Smooth muscle cell (in vitro differentiated cells): ENCODE measurements at regions not wholly inside any gene's neighbourhood (a gene's known extent, or its start where the extent isn't known, plus 50 kb on each side); places are given as distances from the start of the nearest gene placed in this dataset.

Source experiments
- DNase-seq: peaks from one replicate; lab custom pipeline; 2025; ENCODE audit not compliant: unreplicated experiment; lab: John Stamatoyannopoulos, UW
- H2AFZ ChIP-seq: fragments of 200-600 bp; sonication (generic); 2 replicates; pipeline ENCODE4 v1.6.0; 2016; ENCODE audit warnings: antibody characterized with exemption, low read depth, mild to moderate bottlenecking
- H3F3A ChIP-seq: fragments of 200-600 bp; sonication (generic); 2 replicates; pipeline ENCODE4 v1.6.0; 2017; ENCODE audit warnings: antibody characterized with exemption, low read depth
- H3K27ac ChIP-seq: fragments of 200-600 bp; sonication (generic); 2 replicates; pipeline ENCODE4 v1.5.1; 2016; ENCODE audit warnings: low read depth, mild to moderate bottlenecking
- H3K27me3 ChIP-seq: fragments of 200-600 bp; sonication (generic); 2 replicates; pipeline ENCODE4 v1.6.1; 2016; ENCODE audit warnings: low read depth, mild to moderate bottlenecking
- H3K36me3 ChIP-seq: fragments of 200-600 bp; sonication (generic); 2 replicates; pipeline ENCODE4 v1.5.1; 2016; ENCODE audit warnings: low read depth
- H3K4me1 ChIP-seq: fragments of 200-600 bp; sonication (generic); 2 replicates; pipeline ENCODE4 v1.5.1; 2016; ENCODE audit warnings: low read depth
- H3K4me2 ChIP-seq: fragments of 200-600 bp; sonication (generic); 2 replicates; pipeline ENCODE4 v1.6.0; 2016; ENCODE audit warnings: mild to moderate bottlenecking
- H3K4me3 ChIP-seq: fragments of 200-600 bp; sonication (generic); 2 replicates; pipeline ENCODE4 v1.5.1; 2016; ENCODE audit warnings: mild to moderate bottlenecking
- H3K79me2 ChIP-seq: fragments of 200-600 bp; sonication (generic); 2 replicates; pipeline ENCODE4 v1.6.0; 2016; ENCODE audit warnings: low read depth, mild to moderate bottlenecking
- H3K9ac ChIP-seq: fragments of 200-600 bp; sonication (generic); 2 replicates; pipeline ENCODE4 v1.6.0; 2016; ENCODE audit warnings: low read depth
- H3K9me3 ChIP-seq: fragments of 200-600 bp; sonication (generic); replicated peaks from 2 replicates; pipeline ENCODE4 v1.5.1; 2016; ENCODE audit warnings: low read depth
- H4K20me1 ChIP-seq: fragments of 200-600 bp; sonication (generic); 2 replicates; pipeline ENCODE4 v1.6.0; 2016; ENCODE audit warnings: low read depth
- CTCF ChIP-seq: fragments of 200-600 bp; sonication (generic); IDR thresholded peaks from 2 replicates; pipeline ENCODE4 v1.5.1; 2017; ENCODE audit warnings: borderline replicate concordance, mild to moderate bottlenecking, antibody characterized with exemption; ENCODE audit not compliant: insufficient read depth, poor library complexity, severe bottlenecking
- WGBS: methylation state at CpG from one replicate; pipeline ENCODE4 v1.1.7; 2016; ENCODE audit warnings: low lambda C conversion rate; 5-methylcytosine and 5-hydroxymethylcytosine counted together

- Histone ChIP-seq H3K9me3 (no peaks in the 10 kb centered on the region), H3K4me2 (no peak overlapping the region), H3K4me3 (no peak overlapping the region), H3K79me2 (no peaks in the 10 kb centered on the region), H3K4me1 (no peaks in the 10 kb centered on the region), H3F3A (peaks cover 5% of the 10 kb centered on the region), H3K27ac (no peak overlapping the region), H3K36me3 (no peaks in the 10 kb centered on the region), H3K9ac (no peak overlapping the region), H3K27me3 (no peaks in the 10 kb centered on the region), H2AFZ (no peak overlapping the region), H4K20me1 (no peaks in the 10 kb centered on the region)
- TF ChIP-seq CTCF: no peak
- DNase-seq: no peak
- 64% methylated on average over 1 of the region's 1 CpG for WGBS
Measured at GRCh38 chr1:55997536-55997935, 581.8 kb downstream of the PLPP3 start.

- Histone ChIP-seq H3K36me3 (no peaks in the 10 kb centered on the region), H3K4me2 (peak overlapping the region; percentile 12), H3K9ac (no peak overlapping the region), H3K79me2 (no peaks in the 10 kb centered on the region), H3K4me3 (no peak overlapping the region), H3K27ac (no peak overlapping the region), H3K27me3 (no peaks in the 10 kb centered on the region), H4K20me1 (no peaks in the 10 kb centered on the region), H3F3A (peaks cover 13% of the 10 kb centered on the region), H3K9me3 (no peaks in the 10 kb centered on the region), H2AFZ (peak overlapping the region; percentile 16), H3K4me1 (peaks cover 3% of the 10 kb centered on the region)
- WGBS: 36% methylated on average over 8 of the region's 8 CpGs
- no peak for DNase-seq
- TF ChIP-seq CTCF: no peak
Measured at GRCh38 chr1:55993646-55994318, 585.6 kb downstream of the PLPP3 start.

- H3K36me3 ChIP-seq: no peaks in the 10 kb centered on the region
Measured at GRCh38 chr1:55990007-55990406, 589.4 kb downstream of the PLPP3 start.

More at GRCh38 chr1:55990007-55990406, 589.4 kb downstream of the PLPP3 start:
- no peaks in the 10 kb centered on the region for H3K9me3 ChIP-seq
- H3K4me3 ChIP-seq: no peak overlapping the region
- DNase-seq: no peak
- H3K4me1 ChIP-seq: peaks cover 27% of the 10 kb centered on the region
- no peak for TF ChIP-seq CTCF
- H4K20me1 ChIP-seq: no peaks in the 10 kb centered on the region
- H3K27ac ChIP-seq: no peak overlapping the region
- no peaks in the 10 kb centered on the region for H3K27me3 ChIP-seq
- WGBS: 24% methylated on average over 3 of the region's 3 CpGs
- peak overlapping the region; percentile 70 for H3K4me2 ChIP-seq
- H3F3A ChIP-seq: peaks cover 15% of the 10 kb centered on the region
- no peaks in the 10 kb centered on the region for H3K79me2 ChIP-seq
- no peak overlapping the region for H3K9ac ChIP-seq
- H2AFZ ChIP-seq: no peak overlapping the region
